SK-N-SH (cell line): ENCODE measurements at regions not wholly inside any gene's neighbourhood (a gene's known extent, or its start where the extent isn't known, plus 50 kb on each side); places are given as distances from the start of the nearest gene placed in this dataset.

Source experiments
- CTCF ChIA-PET: fragments of 300-600, 350-600 bp; formaldehyde crosslinking; extraction: SDS; loops from one replicate; lab custom pipeline; 2021; lab: Yijun Ruan, JAX
- POLR2A ChIA-PET: fragments of 350-600 bp; sonication (Branson Sonifier 250); formaldehyde crosslinking; extraction: SDS; loops from one replicate; lab custom pipeline; 2020; ENCODE audit warnings: antibody characterized with exemption, inconsistent platforms; lab: Yijun Ruan, JAX
- DNase-seq: peaks from one replicate; pipeline ENCODE4 v3.0.0; 2012
- H2AFZ ChIP-seq: fragments of 200-600 bp; sonication (generic); 2 replicates; pipeline ENCODE4 v1.8.1; 2016; ENCODE audit warnings: antibody characterized with exemption, mild to moderate bottlenecking, low read depth
- H3F3A ChIP-seq: fragments of 200-600 bp; sonication (generic); replicated peaks from 2 replicates; pipeline ENCODE3; 2016; ENCODE audit warnings: antibody characterized with exemption, mild to moderate bottlenecking; ENCODE audit not compliant: insufficient read depth
- H3K27ac ChIP-seq, 2 experiments: fragments of 200-500 bp in 1 of 2; fragments of 200-600 bp in 1 of 2; sonication (Bioruptor generic) in 1 of 2; sonication (generic), shearing (Covaris generic) in 1 of 2; 2 replicates each; pipeline versions ENCODE4 v1.5.1 to v1.6.1; 2014 to 2016; ENCODE audit warnings: low read depth in 2 of 2, inconsistent platforms in 1 of 2, low read length in 1 of 2, mild to moderate bottlenecking in 1 of 2, mixed read lengths in 1 of 2
- H3K27me3 ChIP-seq: fragments of 200-600 bp; sonication (generic), shearing (Covaris generic); 2 replicates; pipeline ENCODE4 v1.6.1; 2016; ENCODE audit warnings: mixed run types; ENCODE audit not compliant: insufficient read depth
- H3K36me3 ChIP-seq, 2 experiments: fragments of 200-500 bp in 1 of 2; fragments of 200-600 bp in 1 of 2; sonication (Bioruptor generic) in 1 of 2; sonication (generic) in 1 of 2; replicated peaks in 1 of 2; 2 replicates each; pipeline versions ENCODE3 to v1.5.1; 2014 to 2016; ENCODE audit warnings: low read length in 1 of 2, mild to moderate bottlenecking in 1 of 2; ENCODE audit not compliant: insufficient read depth in 2 of 2, control insufficient read depth in 1 of 2
- H3K4me1 ChIP-seq, 2 experiments: fragments of 200-500 bp in 1 of 2; fragments of 200-600 bp in 1 of 2; sonication (Bioruptor generic) in 1 of 2; sonication (generic), shearing (Covaris generic) in 1 of 2; 2 replicates each; pipeline versions ENCODE4 v1.5.1 to v1.6.1; 2014 to 2016; ENCODE audit warnings: low read depth in 1 of 2, low read length in 1 of 2, mixed run types in 1 of 2; ENCODE audit not compliant: insufficient read depth in 2 of 2, control insufficient read depth in 1 of 2
- H3K4me2 ChIP-seq: fragments of 200-600 bp; sonication (generic), shearing (Covaris generic); 2 replicates; pipeline ENCODE4 v1.6.1; 2017; ENCODE audit warnings: mixed run types
- H3K4me3 ChIP-seq, 2 experiments: fragments of 200-500 bp in 1 of 2; fragments of 200-600 bp in 1 of 2; sonication (Bioruptor generic) in 1 of 2; sonication (generic), shearing (Covaris generic) in 1 of 2; 2 replicates each; pipeline versions ENCODE4 v1.5.1 to v1.8.1; 2014 to 2016; ENCODE audit warnings: low read depth in 2 of 2, inconsistent platforms in 1 of 2, low read length in 1 of 2, mild to moderate bottlenecking in 1 of 2, mixed read lengths in 1 of 2, moderate library complexity in 1 of 2
- H3K79me2 ChIP-seq: fragments of 200-600 bp; sonication (generic); 2 replicates; pipeline ENCODE4 v1.8.1; 2017; ENCODE audit warnings: mild to moderate bottlenecking; ENCODE audit not compliant: insufficient read depth
- H3K9ac ChIP-seq: fragments of 200-600 bp; sonication (generic); 2 replicates; pipeline ENCODE4 v1.6.1; 2017; ENCODE audit warnings: mixed run types
- H3K9me2 ChIP-seq: fragments of 200-600 bp; sonication (generic); 2 replicates; pipeline ENCODE4 v1.6.1; 2017; ENCODE audit warnings: mixed run types
- H3K9me3 ChIP-seq: fragments of 200-600 bp; sonication (generic); 2 replicates; pipeline ENCODE4 v1.6.1; 2017; ENCODE audit warnings: mixed run types, mild to moderate bottlenecking, moderate library complexity
- H4K20me1 ChIP-seq: fragments of 200-600 bp; sonication (generic); 2 replicates; pipeline ENCODE4 v1.6.1; 2017; ENCODE audit warnings: mild to moderate bottlenecking, mixed run types; ENCODE audit not compliant: insufficient read depth
- ELF1 ChIP-seq: IDR thresholded peaks from 2 replicates; pipeline ENCODE4 v1.4.0; 2012
- EP300 ChIP-seq, 2 experiments: IDR thresholded peaks; 2 replicates each; pipeline versions ENCODE4 v1.4.0 to v1.6.1; 2012; ENCODE audit warnings: borderline replicate concordance in 1 of 2, low read depth in 1 of 2, low read length in 1 of 2
- GATA2 ChIP-seq: sonication (generic); formaldehyde crosslinking; IDR thresholded peaks from 2 replicates; pipeline ENCODE4 v1.5.0; 2020; ENCODE audit warnings: mild to moderate bottlenecking, missing genetic modification reagents
- IRF3 ChIP-seq: fragments of 150-350 bp; IDR thresholded peaks from 2 replicates; pipeline ENCODE4 v1.6.1; 2016; ENCODE audit warnings: mild to moderate bottlenecking, low read depth, low read length
- MEF2A ChIP-seq: IDR thresholded peaks from 2 replicates; pipeline ENCODE4 v1.4.0; 2012; ENCODE audit warnings: low read depth, borderline replicate concordance
- MXI1 ChIP-seq: IDR thresholded peaks from 2 replicates; pipeline ENCODE4 v1.6.1; 2012; ENCODE audit warnings: mild to moderate bottlenecking, low read depth, low read length, improper control_type of control experiment
- NRF1 ChIP-seq: IDR thresholded peaks from 2 replicates; pipeline ENCODE4 v1.6.1; 2012; ENCODE audit warnings: low read depth, mild to moderate bottlenecking, low read length
- POLR2AphosphoS5 ChIP-seq: IDR thresholded peaks from 2 replicates; pipeline ENCODE4 v1.6.1; 2012; ENCODE audit warnings: low read depth, low read length
- RAD21 ChIP-seq: IDR thresholded peaks from 2 replicates; pipeline ENCODE4 v1.6.1; 2012; ENCODE audit warnings: mild to moderate bottlenecking, low read length
- RCOR1 ChIP-seq: fragments of 150-350 bp; IDR thresholded peaks from 2 replicates; pipeline ENCODE4 v1.6.1; 2017; ENCODE audit warnings: antibody characterized with exemption, low read length
- RFX5 ChIP-seq: IDR thresholded peaks from 2 replicates; pipeline ENCODE4 v1.6.1; 2012; ENCODE audit warnings: mild to moderate bottlenecking, improper control_type of control experiment, low read length
- SMC3 ChIP-seq: IDR thresholded peaks from 2 replicates; pipeline ENCODE4 v1.6.1; 2012; ENCODE audit warnings: low read depth, low read length, improper control_type of control experiment
- USF1 ChIP-seq: IDR thresholded peaks from 2 replicates; pipeline ENCODE4 v1.4.0; 2012; ENCODE audit warnings: low read depth, borderline replicate concordance
- YY1 ChIP-seq: IDR thresholded peaks from 2 replicates; pipeline ENCODE4 v1.4.0; 2012; ENCODE audit warnings: low read depth, mild to moderate bottlenecking
- WGBS: methylation state at CpG from one replicate; pipeline ENCODE4 v1.1.6; 2017; ENCODE audit warnings: low lambda C conversion rate; 5-methylcytosine and 5-hydroxymethylcytosine counted together
- TF ChIP-seq, protein P1 (sequence below): IDR thresholded peaks from 2 replicates; pipeline ENCODE4; 2012
- TF ChIP-seq, protein P2 (sequence below): fragments of 150-350 bp; IDR thresholded peaks from 2 replicates; pipeline ENCODE4 v1.6.1; 2017; ENCODE audit warnings: antibody characterized with exemption, low read length, low read depth, borderline replicate concordance

DNA sequence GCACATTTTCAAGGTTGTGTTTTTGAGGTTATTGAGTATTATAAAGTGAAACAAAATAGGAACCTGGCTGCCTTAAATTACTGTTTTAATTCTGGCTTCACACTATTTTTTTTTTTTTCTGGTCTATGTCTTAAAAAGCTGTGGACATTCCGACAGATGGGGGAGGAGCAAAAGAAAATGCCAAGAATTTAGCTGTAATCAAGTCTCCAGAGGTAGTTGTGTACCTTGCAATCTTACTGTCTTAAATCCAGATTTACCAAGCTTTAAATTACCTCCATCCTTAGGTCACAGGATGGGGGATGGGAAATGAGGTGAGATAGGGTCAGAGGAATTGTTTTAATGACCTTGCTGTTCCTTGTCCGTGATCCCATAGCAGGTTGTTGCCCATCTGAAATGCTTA, 182.8 kb downstream of the UTRN start (continued):
- TF ChIP-seq, protein P1, sequence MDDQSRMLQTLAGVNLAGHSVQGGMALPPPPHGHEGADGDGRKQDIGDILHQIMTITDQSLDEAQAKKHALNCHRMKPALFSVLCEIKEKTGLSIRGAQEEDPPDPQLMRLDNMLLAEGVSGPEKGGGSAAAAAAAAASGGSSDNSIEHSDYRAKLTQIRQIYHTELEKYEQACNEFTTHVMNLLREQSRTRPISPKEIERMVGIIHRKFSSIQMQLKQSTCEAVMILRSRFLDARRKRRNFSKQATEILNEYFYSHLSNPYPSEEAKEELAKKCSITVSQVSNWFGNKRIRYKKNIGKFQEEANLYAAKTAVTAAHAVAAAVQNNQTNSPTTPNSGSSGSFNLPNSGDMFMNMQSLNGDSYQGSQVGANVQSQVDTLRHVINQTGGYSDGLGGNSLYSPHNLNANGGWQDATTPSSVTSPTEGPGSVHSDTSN: no peak
- TF ChIP-seq RFX5: no peak

DNA sequence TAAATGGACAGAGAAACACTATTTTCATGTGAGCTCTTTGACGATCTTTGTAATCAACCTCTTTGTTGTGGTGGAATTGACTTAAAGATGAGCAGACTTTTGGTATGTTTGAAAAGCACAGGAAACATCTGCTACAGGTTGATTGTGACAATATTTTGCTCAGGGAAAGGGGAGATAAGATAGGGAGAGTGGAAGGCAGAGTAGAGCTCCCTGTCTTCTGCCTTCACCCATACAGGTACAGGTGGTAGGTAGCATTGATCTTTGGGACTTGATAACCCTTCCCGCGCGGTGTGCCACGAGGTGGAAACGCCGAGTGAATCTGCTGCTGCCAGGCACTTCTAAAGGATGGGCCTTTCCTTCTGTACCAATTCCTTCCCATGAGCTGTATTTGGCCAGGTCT, 183.6 kb downstream of the UTRN start:
- TF ChIP-seq ELF1: no peak
- TF ChIP-seq GATA2 (CRISPR knock-in tag): no peak
- TF ChIP-seq NRF1: no peak
- no peak for TF ChIP-seq POLR2AphosphoS5
- TF ChIP-seq, protein P1: no peak
- TF ChIP-seq YY1: no peak
- no peak for TF ChIP-seq RCOR1
- no peak for TF ChIP-seq MXI1
- TF ChIP-seq EP300 (IDR thresholded peaks at IDR 0.05; ENCODE audit: borderline replicate concordance in 1 of 2, low read depth in 1 of 2, low read length in 1 of 2): no peak
- TF ChIP-seq RAD21: no peak
- no peak for TF ChIP-seq USF1
- TF ChIP-seq MEF2A: no peak
- TF ChIP-seq SMC3: no peak
- TF ChIP-seq, protein P2, sequence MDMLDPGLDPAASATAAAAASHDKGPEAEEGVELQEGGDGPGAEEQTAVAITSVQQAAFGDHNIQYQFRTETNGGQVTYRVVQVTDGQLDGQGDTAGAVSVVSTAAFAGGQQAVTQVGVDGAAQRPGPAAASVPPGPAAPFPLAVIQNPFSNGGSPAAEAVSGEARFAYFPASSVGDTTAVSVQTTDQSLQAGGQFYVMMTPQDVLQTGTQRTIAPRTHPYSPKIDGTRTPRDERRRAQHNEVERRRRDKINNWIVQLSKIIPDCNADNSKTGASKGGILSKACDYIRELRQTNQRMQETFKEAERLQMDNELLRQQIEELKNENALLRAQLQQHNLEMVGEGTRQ: no peak
- TF ChIP-seq IRF3: no peak
- TF ChIP-seq, all 33 proteins: peak for 0
- Histone ChIP-seq H3K4me1 (peaks cover 0 to 4% of the 10 kb centered on the region in 2 experiments; a peak in 2 of 4 replicates), H3K4me2 (no peak overlapping the region), H4K20me1 (no peaks in the 10 kb centered on the region), H3K9me2 (no peaks in the 10 kb centered on the region), H3F3A (no peaks in the 10 kb centered on the region), H2AFZ (no peak overlapping the region), H3K27ac (no peak overlapping the region), H3K9me3 (no peaks in the 10 kb centered on the region), H3K9ac (no peak overlapping the region), H3K4me3 (no peak overlapping the region), H3K36me3 (no peaks in the 10 kb centered on the region), H3K27me3 (no peaks in the 10 kb centered on the region), H3K79me2 (no peaks in the 10 kb centered on the region)
- ChIA-PET POLR2A (no interaction called here), CTCF (interaction anchor here (0.8 to 1.0 kb wide), 2 partner anchors 9 to 14 kb away, joined by 3 read pairs; no protein-coding TSS in a partner anchor)
- 84% methylated on average over 7 of the region's 7 CpGs for WGBS
- DNase-seq: no peak
